HG03342 (cell line): ENCODE measurements at regions not wholly inside any gene's neighbourhood (a gene's known extent, or its start where the extent isn't known, plus 50 kb on each side); places are given as distances from the start of the nearest gene placed in this dataset.
"Not testable (repeated sequence)": the region's sequence is repeated elsewhere in the genome, so short reads cannot be mapped to it uniquely, and the experiment has no call there.

Source experiments
- ATAC-seq: cut with Tn5 transposase; IDR thresholded peaks from one replicate; pipeline ENCODE4 v1.9.1; 2021; ENCODE audit warnings: mild to moderate bottlenecking, moderate library complexity; ENCODE audit not compliant: unreplicated experiment

DNA sequence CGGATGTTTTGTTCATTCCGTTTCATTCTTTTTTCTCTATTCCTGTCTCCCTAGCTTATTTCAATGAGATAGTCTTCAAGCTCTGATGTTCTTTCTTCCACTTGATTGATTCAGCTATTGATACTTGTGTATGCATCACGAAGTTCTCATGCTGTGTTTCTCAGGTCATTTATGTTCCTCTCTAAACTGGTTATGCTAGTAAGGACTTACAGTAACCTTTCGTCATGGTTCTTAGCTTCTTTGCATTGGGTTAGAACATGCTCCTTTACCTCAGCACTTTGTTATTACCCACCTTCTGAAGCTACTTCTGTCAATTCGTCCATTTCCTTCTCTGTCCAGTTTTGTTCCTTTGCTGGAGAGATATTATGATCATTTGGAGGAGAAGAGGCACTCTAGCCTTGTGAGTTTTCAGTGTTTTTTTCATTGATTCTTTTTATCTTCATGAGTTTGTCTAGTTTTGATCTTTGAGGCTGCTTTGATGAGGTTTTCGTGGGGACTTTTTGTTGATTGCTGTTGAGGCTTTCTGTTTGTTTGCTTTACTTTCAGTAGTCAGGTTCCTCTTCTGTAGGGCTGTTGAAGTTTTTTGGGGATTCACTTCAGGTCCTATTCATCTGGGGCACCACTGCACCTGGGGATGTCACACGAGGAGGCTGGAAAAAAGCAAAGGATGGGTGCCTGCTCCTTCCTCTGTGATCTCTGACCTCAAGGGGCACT, 496.9 kb upstream of the LRRC7 start:
- ATAC-seq = no peak

DNA sequence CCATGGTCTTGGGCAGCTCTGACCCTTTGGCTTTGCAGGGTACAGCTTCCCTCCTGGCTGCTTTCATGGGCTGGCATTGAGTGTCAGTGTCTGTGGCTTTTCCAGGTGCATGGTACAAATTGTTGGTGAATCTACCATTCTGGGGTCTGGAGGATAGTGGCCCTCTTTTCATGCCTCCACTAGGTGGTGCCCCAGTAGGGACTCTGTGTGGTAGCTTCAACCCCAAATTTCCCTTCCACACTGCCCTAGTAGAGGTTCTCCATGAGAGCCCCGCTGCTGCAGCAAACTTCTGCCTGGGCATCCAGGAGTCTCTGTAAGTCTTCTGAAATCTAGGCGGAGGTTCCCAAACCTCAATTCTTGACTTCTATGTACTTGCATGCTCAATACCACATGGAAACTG, 494.5 kb upstream of the LRRC7 start:
- no peak for ATAC-seq

- ATAC-seq = no peak
These were observed 491.1 kb upstream of the LRRC7 start for GRCh38 chr1:69076631-69077030.

GRCh38 chr1:69077198-69077597, 490.5 kb upstream of the LRRC7 start:
- ATAC-seq = no peak

DNA sequence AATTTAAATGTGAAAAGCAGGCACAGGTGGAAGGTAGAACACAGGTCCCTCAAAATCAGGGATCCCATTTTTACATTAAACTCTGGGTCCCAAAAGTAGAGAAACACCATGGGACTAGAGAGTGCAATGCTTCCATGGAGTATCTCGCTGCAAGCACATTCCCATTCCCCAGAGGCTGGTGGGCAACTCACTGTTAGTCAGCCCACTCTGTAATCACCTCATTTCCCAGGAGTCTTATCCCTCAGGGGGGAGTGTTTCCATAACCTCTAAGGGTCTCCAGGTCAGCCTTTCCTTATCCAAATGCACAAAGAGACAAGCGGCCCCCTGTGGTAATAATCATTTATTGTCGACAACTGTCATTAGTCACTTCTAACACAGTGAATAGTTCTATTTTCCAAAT, 490.1 kb upstream of the LRRC7 start:
- no peak for ATAC-seq

GRCh38 chr1:69081668-69082067, 486.1 kb upstream of the LRRC7 start:
- ATAC-seq = no peak

- no peak for ATAC-seq
These were observed 485.4 kb upstream of the LRRC7 start for GRCh38 chr1:69082312-69082711.

- no peak for ATAC-seq
These were observed 481.6 kb upstream of the LRRC7 start for GRCh38 chr1:69086148-69086547.

- no peak for ATAC-seq
These were observed 479.2 kb upstream of the LRRC7 start for GRCh38 chr1:69088571-69088970.

- ATAC-seq = no peak
These were observed 477.6 kb upstream of the LRRC7 start for GRCh38 chr1:69090170-69090569.

DNA sequence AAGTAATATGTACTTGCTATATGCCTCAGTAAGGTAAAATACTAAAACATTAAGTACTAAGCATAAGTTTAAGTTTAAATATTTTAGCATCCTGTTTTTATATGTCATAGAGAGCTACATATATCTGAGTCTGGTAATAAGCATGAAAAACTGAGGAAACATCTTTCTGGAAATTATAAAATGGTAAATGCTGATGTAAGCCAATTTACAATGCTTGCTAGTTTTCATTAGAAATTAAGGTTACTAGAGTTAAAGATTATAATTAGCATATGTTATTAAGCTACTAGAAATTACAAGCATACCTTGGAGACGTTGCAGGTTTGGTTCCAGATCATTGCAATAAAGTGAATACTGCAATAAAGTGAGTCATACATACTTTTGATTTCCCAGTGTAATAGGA, 477.0 kb upstream of the LRRC7 start:
- no peak for ATAC-seq

DNA sequence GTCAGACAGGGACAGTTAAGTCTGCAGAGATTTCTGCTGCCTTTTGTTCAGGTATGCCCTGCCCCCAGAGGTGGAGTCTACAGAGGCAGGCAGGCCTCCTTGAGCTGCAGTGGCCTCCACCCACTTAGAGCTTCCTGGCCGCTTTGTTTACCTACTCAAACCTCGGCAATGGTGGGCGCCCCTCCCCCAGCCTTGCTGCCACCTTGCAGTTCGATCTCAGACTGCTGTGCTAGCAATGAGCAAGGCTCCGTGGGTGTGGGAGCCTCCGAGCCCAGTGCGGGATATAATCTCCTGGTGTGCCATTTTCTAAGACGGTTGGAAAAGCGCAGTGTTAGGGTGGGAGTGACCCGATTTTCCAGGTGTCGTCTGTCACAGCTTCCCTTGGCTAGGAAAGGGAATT, 465.7 kb upstream of the LRRC7 start:
- not testable (repeated sequence) for ATAC-seq

DNA sequence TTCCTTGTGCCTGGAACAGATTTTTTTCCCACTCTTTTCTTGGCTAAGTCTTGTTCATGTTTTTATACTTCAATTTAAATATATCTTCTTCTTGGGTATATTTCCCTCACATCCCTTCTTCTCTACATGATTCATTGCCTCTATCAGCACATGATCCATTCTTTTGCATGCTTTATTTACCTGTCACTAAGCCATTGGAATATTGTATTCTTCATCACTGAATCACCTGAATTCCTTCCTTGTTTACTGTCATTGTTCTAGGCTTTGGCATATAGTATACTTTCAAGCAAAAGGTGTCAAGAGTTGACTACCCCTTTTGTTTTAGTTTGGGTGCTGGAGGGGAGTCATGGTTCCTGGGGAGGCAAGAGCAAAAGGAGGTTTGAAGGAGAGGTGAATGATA, 464.5 kb upstream of the LRRC7 start:
- ATAC-seq = no peak

- no peak for ATAC-seq
These were observed 463.9 kb upstream of the LRRC7 start for GRCh38 chr1:69103705-69104385.

DNA sequence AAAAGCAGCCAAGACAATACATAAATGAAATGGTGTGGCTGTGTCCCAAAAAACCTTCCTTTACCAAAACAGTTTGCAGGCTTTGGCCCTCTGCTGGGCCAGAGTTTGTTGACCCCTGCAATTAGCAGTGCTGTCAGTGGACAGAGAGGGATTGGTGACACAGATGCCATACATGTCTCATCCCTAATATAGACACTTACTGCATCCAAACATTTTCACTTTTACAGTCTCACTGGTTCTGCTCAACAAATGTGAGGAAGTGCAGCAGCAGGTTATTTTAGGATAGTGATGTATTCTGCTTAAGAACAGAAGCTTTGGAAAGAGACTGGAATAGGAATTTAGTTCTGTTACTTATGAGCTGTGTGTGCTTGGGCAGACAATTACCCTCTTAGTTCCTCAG, 462.8 kb upstream of the LRRC7 start:
- no peak for ATAC-seq

DNA sequence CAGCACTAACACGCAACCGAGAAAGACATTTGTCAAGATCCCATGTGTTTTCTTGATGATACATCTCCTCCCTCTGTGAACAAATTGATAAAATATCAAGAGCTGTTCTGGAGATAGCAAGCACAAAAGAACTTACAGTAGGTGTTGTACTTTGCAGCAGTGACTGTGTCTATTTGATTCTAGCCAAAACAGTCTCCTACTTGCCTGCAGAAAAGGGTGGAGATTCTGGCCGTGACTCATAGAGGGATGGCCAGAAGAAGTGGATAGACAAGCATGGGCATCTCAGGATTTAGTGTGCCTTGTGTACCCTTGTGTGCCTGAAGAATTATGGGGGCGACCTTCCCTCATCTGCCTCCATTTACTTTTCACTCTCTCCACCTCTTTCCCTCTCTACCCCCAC, 458.4 kb upstream of the LRRC7 start:
- no peak for ATAC-seq

- no peak for ATAC-seq
These were observed 456.9 kb upstream of the LRRC7 start for GRCh38 chr1:69110851-69111250.

DNA sequence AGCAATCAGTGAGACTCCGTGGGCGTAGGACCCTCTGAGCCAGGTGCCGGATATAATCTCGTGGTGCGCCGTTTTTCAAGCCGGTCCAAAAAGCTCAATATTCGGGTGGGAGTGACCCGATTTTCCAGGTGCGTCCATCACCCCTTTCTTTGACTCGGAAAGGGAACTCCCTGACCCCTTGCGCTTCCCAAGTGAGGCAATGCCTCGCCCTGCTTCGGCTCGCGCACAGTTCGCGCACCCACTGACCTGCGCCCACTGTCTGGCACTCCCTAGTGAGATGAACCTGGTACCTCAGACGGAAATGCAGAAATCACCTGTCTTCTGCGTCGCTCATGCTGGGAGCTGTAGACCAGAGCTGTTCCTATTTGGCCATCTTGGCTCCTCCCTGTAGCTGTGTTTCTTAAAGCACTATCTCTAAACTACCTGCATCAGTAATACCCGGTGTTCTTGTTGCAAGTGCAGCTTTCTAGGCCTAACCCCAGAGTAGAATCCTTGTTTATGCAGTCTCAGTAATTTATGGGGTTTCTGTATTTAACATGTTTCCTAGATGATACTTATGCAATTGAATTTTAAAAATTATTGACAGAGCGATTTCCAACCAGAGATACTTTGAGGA, 447.5 kb upstream of the LRRC7 start:
- not testable (repeated sequence) for ATAC-seq

DNA sequence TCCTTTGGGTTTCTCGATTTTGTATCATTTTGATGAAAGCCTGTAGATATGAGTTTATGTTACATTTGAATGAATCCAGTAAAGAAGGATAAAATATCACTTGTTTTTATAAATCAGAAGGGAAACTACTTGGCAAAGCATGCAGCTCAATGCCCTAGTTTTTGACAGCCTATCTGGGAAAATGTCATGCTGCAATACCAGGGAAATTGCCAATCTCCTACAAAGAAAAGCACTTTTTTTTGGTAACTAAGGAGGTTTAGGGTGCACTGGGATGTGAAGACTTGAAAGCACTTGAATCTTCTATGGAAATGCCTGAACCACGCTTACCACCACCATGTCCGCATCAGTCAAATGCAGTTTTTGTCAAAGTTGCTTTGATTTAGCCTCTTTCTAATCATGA, 446.9 kb upstream of the LRRC7 start:
- ATAC-seq = no peak

DNA sequence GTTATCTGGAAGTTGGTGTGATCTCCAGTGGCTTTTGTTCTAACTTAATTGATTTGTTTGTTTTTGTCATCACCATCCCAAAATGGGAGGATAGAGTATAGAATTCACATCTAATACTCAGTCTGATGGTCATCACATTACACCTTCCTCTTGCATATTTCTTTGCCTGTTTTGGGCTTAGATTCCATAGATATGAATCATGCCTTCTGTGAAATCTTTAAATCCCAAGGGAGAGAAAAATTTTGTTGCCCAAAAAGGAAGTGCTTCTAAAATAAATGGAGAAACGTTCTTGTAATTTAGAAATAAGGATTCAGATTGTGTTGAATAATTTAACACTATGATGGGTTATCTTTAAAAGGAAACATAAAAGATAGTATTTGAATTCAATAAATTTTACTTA, 446.0 kb upstream of the LRRC7 start:
- no peak for ATAC-seq

- no peak for ATAC-seq
These were observed 445.3 kb upstream of the LRRC7 start for GRCh38 chr1:69122373-69122772.

DNA sequence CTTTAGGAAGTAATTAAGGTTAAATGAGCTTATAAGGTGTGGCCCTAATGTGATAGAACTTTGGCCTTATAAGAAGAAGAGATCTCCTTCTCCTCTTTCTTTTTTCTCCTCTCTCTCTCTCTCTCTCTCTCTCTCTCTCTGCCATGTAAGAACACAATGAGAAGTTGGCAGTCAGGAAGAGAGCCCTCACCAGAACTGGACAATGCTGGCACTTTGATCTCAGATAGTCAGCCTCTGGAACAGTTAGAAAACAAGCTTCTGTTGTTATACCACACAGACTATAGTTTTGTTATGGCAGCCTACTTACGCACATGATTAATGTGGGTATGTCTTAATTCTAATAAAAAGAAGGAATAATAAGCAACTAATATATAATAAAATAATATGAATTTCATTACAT, 444.2 kb upstream of the LRRC7 start:
- no peak for ATAC-seq
